ENCODE measurements at regions not wholly inside any gene's neighbourhood (a gene's known extent, or its start where the extent isn't known, plus 50 kb on each side); places are given as distances from the start of the nearest gene placed in this dataset.
"Not testable (repeated sequence)": the region's sequence is repeated elsewhere in the genome, so short reads cannot be mapped to it uniquely, and the experiment has no call there.

DNA sequence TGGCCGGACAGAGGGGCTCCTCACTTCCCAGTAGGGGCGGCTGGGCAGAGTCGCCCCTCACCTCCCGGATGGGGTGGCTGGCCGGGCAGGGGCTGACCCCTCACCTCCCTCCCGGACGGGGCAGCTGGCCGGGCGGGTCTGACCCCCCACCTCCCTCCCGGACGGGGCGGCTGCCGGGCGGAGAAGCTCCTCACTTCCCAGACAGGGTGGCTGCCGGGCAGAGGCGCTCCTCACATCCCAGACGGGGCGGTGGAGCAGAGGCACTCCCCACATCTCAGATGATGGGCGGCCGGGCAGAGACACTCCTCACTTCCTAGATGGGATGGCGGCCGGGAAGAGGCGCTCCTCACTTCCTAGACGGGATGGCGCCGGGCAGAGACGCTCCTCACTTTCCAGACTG, 927.7 kb upstream of the TPTE start:
- not testable (repeated sequence) for TF ChIP-seq ZBTB11 (tag by site-specific recombination; conservative IDR thresholded peaks at IDR 0.05; ENCODE audit: low read depth); GLIS2 (tag by site-specific recombination; IDR thresholded peaks at IDR 0.05); ZBTB1 (tag by site-specific recombination; IDR thresholded peaks at IDR 0.05); ZNF76 (tag by site-specific recombination; IDR thresholded peaks at IDR 0.05; ENCODE audit: borderline replicate concordance, low read depth)
- TF ChIP-seq, protein P1, sequence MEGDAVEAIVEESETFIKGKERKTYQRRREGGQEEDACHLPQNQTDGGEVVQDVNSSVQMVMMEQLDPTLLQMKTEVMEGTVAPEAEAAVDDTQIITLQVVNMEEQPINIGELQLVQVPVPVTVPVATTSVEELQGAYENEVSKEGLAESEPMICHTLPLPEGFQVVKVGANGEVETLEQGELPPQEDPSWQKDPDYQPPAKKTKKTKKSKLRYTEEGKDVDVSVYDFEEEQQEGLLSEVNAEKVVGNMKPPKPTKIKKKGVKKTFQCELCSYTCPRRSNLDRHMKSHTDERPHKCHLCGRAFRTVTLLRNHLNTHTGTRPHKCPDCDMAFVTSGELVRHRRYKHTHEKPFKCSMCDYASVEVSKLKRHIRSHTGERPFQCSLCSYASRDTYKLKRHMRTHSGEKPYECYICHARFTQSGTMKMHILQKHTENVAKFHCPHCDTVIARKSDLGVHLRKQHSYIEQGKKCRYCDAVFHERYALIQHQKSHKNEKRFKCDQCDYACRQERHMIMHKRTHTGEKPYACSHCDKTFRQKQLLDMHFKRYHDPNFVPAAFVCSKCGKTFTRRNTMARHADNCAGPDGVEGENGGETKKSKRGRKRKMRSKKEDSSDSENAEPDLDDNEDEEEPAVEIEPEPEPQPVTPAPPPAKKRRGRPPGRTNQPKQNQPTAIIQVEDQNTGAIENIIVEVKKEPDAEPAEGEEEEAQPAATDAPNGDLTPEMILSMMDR (tag by site-specific recombination; IDR thresholded peaks at IDR 0.05): not testable (repeated sequence)
- TF ChIP-seq, protein P2, sequence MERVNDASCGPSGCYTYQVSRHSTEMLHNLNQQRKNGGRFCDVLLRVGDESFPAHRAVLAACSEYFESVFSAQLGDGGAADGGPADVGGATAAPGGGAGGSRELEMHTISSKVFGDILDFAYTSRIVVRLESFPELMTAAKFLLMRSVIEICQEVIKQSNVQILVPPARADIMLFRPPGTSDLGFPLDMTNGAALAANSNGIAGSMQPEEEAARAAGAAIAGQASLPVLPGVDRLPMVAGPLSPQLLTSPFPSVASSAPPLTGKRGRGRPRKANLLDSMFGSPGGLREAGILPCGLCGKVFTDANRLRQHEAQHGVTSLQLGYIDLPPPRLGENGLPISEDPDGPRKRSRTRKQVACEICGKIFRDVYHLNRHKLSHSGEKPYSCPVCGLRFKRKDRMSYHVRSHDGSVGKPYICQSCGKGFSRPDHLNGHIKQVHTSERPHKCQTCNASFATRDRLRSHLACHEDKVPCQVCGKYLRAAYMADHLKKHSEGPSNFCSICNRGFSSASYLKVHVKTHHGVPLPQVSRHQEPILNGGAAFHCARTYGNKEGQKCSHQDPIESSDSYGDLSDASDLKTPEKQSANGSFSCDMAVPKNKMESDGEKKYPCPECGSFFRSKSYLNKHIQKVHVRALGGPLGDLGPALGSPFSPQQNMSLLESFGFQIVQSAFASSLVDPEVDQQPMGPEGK (tag by site-specific recombination; IDR thresholded peaks at IDR 0.05): not testable (repeated sequence)
